ENCODE measurements at regions not wholly inside any gene's neighbourhood (a gene's known extent, or its start where the extent isn't known, plus 50 kb on each side); places are given as distances from the start of the nearest gene placed in this dataset.

GRCh38 chr3:13149330-13150108 lies 76.3 kb upstream of the IQSEC1 start:
- TF ChIP-seq EP300 (IDR thresholded peaks at IDR 0.05) (no peak), CTCF (IDR thresholded peaks at IDR 0.05) (no peak), POLR2AphosphoS5 (IDR thresholded peaks at IDR 0.05) (no peak)

Data from stomach (tissue), 4 donors.